Breast epithelium (tissue), 3 donors: ENCODE measurements at regions not wholly inside any gene's neighbourhood (a gene's known extent, or its start where the extent isn't known, plus 50 kb on each side); places are given as distances from the start of the nearest gene placed in this dataset.

ENCODE experiments used
- CTCF ChIP-seq, 3 donors: fragments of 450-650 bp; IDR thresholded peaks; one replicate each; pipeline ENCODE4 v1.5.1; 2016 to 2017; ENCODE audit warnings: antibody characterized with exemption in 3 of 3, mild to moderate bottlenecking in 3 of 3, moderate library complexity in 3 of 3
- POLR2A ChIP-seq: fragments of 450-650 bp; IDR thresholded peaks from one replicate; pipeline ENCODE4 v1.6.1; 2016; ENCODE audit warnings: antibody characterized with exemption, mild to moderate bottlenecking, moderate library complexity
- POLR2AphosphoS5 ChIP-seq, 3 donors: sonication (generic); formaldehyde crosslinking; IDR thresholded peaks; one replicate each; pipeline ENCODE4 v1.6.1; 2017; ENCODE audit warnings: antibody characterized with exemption in 3 of 3

DNA sequence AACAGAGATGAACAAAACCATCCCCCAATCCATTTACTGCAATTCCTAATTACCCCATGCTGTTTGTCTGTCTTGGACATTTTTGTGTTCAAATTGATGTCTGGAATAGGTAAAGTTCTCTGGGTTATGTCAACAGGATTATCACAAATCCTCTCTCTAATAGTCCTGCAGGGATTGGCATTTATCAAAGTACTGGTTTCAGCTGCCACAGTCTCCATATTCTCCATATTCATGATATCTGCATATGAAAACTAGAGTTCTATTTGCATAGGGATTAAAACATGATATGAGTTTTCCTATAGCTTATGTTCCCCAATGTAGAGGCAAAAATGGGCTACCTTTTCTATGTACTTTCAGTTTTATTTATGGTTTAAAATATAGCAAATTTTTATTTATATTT lies 355.8 kb downstream of the ADRA2A start:
- TF ChIP-seq CTCF (IDR thresholded peaks at IDR 0.05) = no peak
- no peak for TF ChIP-seq POLR2A
- TF ChIP-seq POLR2AphosphoS5 (IDR thresholded peaks at IDR 0.05) = no peak
